AG09319 (cell line): ENCODE measurements at regions not wholly inside any gene's neighbourhood (a gene's known extent, or its start where the extent isn't known, plus 50 kb on each side); places are given as distances from the start of the nearest gene placed in this dataset.

Experiments
- DNase-seq: peaks from one replicate; pipeline ENCODE4 v3.0.0-alpha.2; 2010; ENCODE audit warnings: low read depth; ENCODE audit errors: extremely low read depth
- CTCF ChIP-seq: IDR thresholded peaks from 2 replicates; pipeline ENCODE4 v1.5.1; 2011; ENCODE audit warnings: low read depth, mild to moderate bottlenecking, inconsistent platforms, low read length, moderate library complexity

GRCh38 chr15:61684749-61685467 is 375.3 kb downstream of the VPS13C start:
- no peak for DNase-seq
- TF ChIP-seq CTCF: no peak

- TF ChIP-seq CTCF: no peak
- DNase-seq: no peak
These were observed 377.1 kb downstream of the VPS13C start for GRCh38 chr15:61682891-61683735.

- TF ChIP-seq CTCF: no peak
- DNase-seq: no peak
These were observed 378.6 kb downstream of the VPS13C start for GRCh38 chr15:61681676-61682075.

GRCh38 chr15:61681038-61681418 is 379.2 kb downstream of the VPS13C start:
- TF ChIP-seq CTCF: no peak
- no peak for DNase-seq

- no peak for TF ChIP-seq CTCF
- no peak for DNase-seq
These were observed 379.8 kb downstream of the VPS13C start for GRCh38 chr15:61680260-61681037.

GRCh38 chr15:61671736-61672135 is 388.5 kb downstream of the VPS13C start:
- DNase-seq: no peak
- TF ChIP-seq CTCF: no peak
